Trophoblast cell (in vitro differentiated cells and primary cell): ENCODE measurements at regions not wholly inside any gene's neighbourhood (a gene's known extent, or its start where the extent isn't known, plus 50 kb on each side); places are given as distances from the start of the nearest gene placed in this dataset.
"Not testable (repeated sequence)": the region's sequence is repeated elsewhere in the genome, so short reads cannot be mapped to it uniquely, and the experiment has no call there.

ENCODE experiments used
- DNase-seq, 2 donors: peaks; one replicate each; pipeline ENCODE4 v3.0.0-alpha.2; 2016
- H2AFZ ChIP-seq: 2 replicates; pipeline ENCODE4 v1.6.1; 2013; ENCODE audit warnings: low read length, moderate library complexity, mild to moderate bottlenecking; ENCODE audit not compliant: insufficient read depth, poor library complexity
- H2AK5ac ChIP-seq: 2 replicates; pipeline ENCODE4 v1.6.1; 2013; ENCODE audit warnings: mild to moderate bottlenecking, low read length
- H2BK120ac ChIP-seq: 2 replicates; pipeline ENCODE4 v1.6.1; 2013; ENCODE audit warnings: low read length, mild to moderate bottlenecking, moderate library complexity; ENCODE audit not compliant: insufficient read depth, poor library complexity
- H2BK12ac ChIP-seq: 2 replicates; pipeline ENCODE4 v1.6.1; 2013; ENCODE audit warnings: mild to moderate bottlenecking, low read length, moderate library complexity
- H2BK5ac ChIP-seq: 2 replicates; pipeline ENCODE4 v1.6.1; 2013; ENCODE audit warnings: low read length, low read depth, moderate library complexity, mild to moderate bottlenecking; ENCODE audit not compliant: poor library complexity
- H3K14ac ChIP-seq: 2 replicates; pipeline ENCODE4 v1.6.1; 2013; ENCODE audit warnings: mild to moderate bottlenecking, low read length
- H3K18ac ChIP-seq: 2 replicates; pipeline ENCODE4 v1.6.1; 2013; ENCODE audit warnings: mild to moderate bottlenecking, low read length
- H3K23ac ChIP-seq: 2 replicates; pipeline ENCODE4 v1.6.1; 2013; ENCODE audit warnings: low read length
- H3K27ac ChIP-seq: 2 replicates; pipeline ENCODE4 v1.5.1; 2013; ENCODE audit warnings: low read depth, mild to moderate bottlenecking, inconsistent platforms, low read length, moderate library complexity
- H3K27me3 ChIP-seq: 2 replicates; pipeline ENCODE4 v1.6.1; 2013; ENCODE audit warnings: inconsistent platforms, mild to moderate bottlenecking, low read length, moderate library complexity; ENCODE audit not compliant: insufficient read depth
- H3K36me3 ChIP-seq, 2 experiments: 1 replicate in 1 of 2; 2 replicates in 1 of 2; pipeline ENCODE4 v1.6.1; 2013; ENCODE audit warnings: low read length in 2 of 2, mild to moderate bottlenecking in 2 of 2, moderate library complexity in 1 of 2; ENCODE audit not compliant: insufficient read depth in 2 of 2, control insufficient read depth in 1 of 2
- H3K4ac ChIP-seq: 2 replicates; pipeline ENCODE4 v1.6.1; 2013; ENCODE audit warnings: low read depth, mild to moderate bottlenecking, low read length, moderate library complexity
- H3K4me1 ChIP-seq, 2 experiments: 1 replicate in 1 of 2; 2 replicates in 1 of 2; pipeline ENCODE4 v1.6.1; 2013; ENCODE audit warnings: low read length in 2 of 2, mild to moderate bottlenecking in 2 of 2, moderate library complexity in 1 of 2; ENCODE audit not compliant: insufficient read depth in 2 of 2, control insufficient read depth in 1 of 2
- H3K4me2 ChIP-seq: 2 replicates; pipeline ENCODE4 v1.6.1; 2013; ENCODE audit warnings: inconsistent platforms, mild to moderate bottlenecking, low read length, moderate library complexity
- H3K4me3 ChIP-seq: 2 replicates; pipeline ENCODE4 v1.5.1; 2013; ENCODE audit warnings: mild to moderate bottlenecking, low read depth, low read length, inconsistent platforms
- H3K79me1 ChIP-seq: one replicate; pipeline ENCODE4 v1.6.1; 2013; ENCODE audit warnings: low read length
- H3K79me2 ChIP-seq: 2 replicates; pipeline ENCODE4 v1.6.1; 2013; ENCODE audit warnings: low read length, mild to moderate bottlenecking; ENCODE audit not compliant: control insufficient read depth, insufficient read depth, poor library complexity
- H3K9ac ChIP-seq: 2 replicates; pipeline ENCODE4 v1.6.1; 2013; ENCODE audit warnings: mild to moderate bottlenecking, low read length
- H3K9me3 ChIP-seq: 2 replicates; pipeline ENCODE4 v1.6.1; 2013; ENCODE audit warnings: low read depth, mild to moderate bottlenecking, control low read depth, inconsistent platforms, low read length; ENCODE audit not compliant: insufficient read depth
- H4K12ac ChIP-seq: 2 replicates; pipeline ENCODE4 v1.6.1; 2013; ENCODE audit warnings: low read depth, mild to moderate bottlenecking, low read length, moderate library complexity
- H4K8ac ChIP-seq: 2 replicates; pipeline ENCODE4 v1.6.1; 2013; ENCODE audit warnings: low read depth, mild to moderate bottlenecking, low read length, moderate library complexity
- H4K91ac ChIP-seq: one replicate; pipeline ENCODE4 v1.6.1; 2013; ENCODE audit warnings: low read depth, mild to moderate bottlenecking, low read length, moderate library complexity
- WGBS: extraction: QIAGEN DNeasy Blood & Tissue Kit; methylation state at CpG from one replicate; pipeline ENCODE4 v1.1.7; 2013; ENCODE audit warnings: missing lambda C conversion rate; ENCODE audit not compliant: insufficient read length, insufficient coverage; ENCODE audit errors: extremely low coverage; 5-methylcytosine and 5-hydroxymethylcytosine counted together

- Histone ChIP-seq H2AK5ac (peak overlapping the region; percentile 91), H3K4me1 (peaks cover 33 to 40% of the 10 kb centered on the region in 2 experiments), H2BK12ac (peak overlapping the region; percentile 93), H4K91ac (peak overlapping the region; percentile 96), H2AFZ (peak overlapping the region; percentile 41), H3K14ac (peak overlapping the region; percentile 81), H3K79me1 (peaks cover 59% of the 10 kb centered on the region), H2BK120ac (peak overlapping the region; percentile 89), H3K18ac (peak overlapping the region; percentile 66), H3K27ac (peak overlapping the region; percentile 94), H4K8ac (peak overlapping the region; percentile 82), H3K79me2 (peaks cover 15% of the 10 kb centered on the region), H3K4me3 (no peak overlapping the region), H3K9me3 (peaks cover 2% of the 10 kb centered on the region), H3K4ac (peak overlapping the region; percentile 75), H3K23ac (peak overlapping the region; percentile 43), H3K4me2 (no peak overlapping the region), H4K12ac (peak overlapping the region; percentile 45), H2BK5ac (peak overlapping the region; percentile 94), H3K9ac (no peak overlapping the region), H3K36me3 (no peaks in the 10 kb centered on the region), H3K27me3 (no peaks in the 10 kb centered on the region)
- DNase-seq, result no peak
- WGBS, result no CpG with 5 or more reads among the region's 9 CpGs
Measured at GRCh38 chr10:130935897-130936550, 375.5 kb downstream of the TCERG1L start.

- no CpG with 5 or more reads among the region's 5 CpGs for WGBS
- H3K27ac ChIP-seq, result peak overlapping the region; percentile 94
- peak overlapping the region; percentile 89 for H2BK120ac ChIP-seq
- H3K23ac ChIP-seq, result no peak overlapping the region
- H3K4me2 ChIP-seq, result no peak overlapping the region
- H3K4ac ChIP-seq, result no peak overlapping the region
- H3K18ac ChIP-seq, result no peak overlapping the region
- no peak overlapping the region for H3K9ac ChIP-seq
- peaks cover 56% of the 10 kb centered on the region for H3K79me1 ChIP-seq
- H3K36me3 ChIP-seq, result no peaks in the 10 kb centered on the region
- H4K91ac ChIP-seq, result peak overlapping the region; percentile 96
- H3K9me3 ChIP-seq, result peaks cover 2% of the 10 kb centered on the region
- peak overlapping the region; percentile 75 for H2BK5ac ChIP-seq
- peak overlapping the region; percentile 81 for H3K14ac ChIP-seq
- H3K27me3 ChIP-seq, result no peaks in the 10 kb centered on the region
- peaks cover 33 to 40% of the 10 kb centered on the region in 2 experiments for H3K4me1 ChIP-seq
- H2AFZ ChIP-seq, result no peak overlapping the region
- peaks cover 15% of the 10 kb centered on the region for H3K79me2 ChIP-seq
- H2AK5ac ChIP-seq, result no peak overlapping the region
- H4K12ac ChIP-seq, result no peak overlapping the region
- no peak overlapping the region for H3K4me3 ChIP-seq
- no peak overlapping the region for H2BK12ac ChIP-seq
- peak in 1 of 2 donors; percentile 34 for DNase-seq
- no peak overlapping the region for H4K8ac ChIP-seq
Measured at GRCh38 chr10:130936851-130937250, 374.7 kb downstream of the TCERG1L start.

- Histone ChIP-seq H2AFZ (no peak overlapping the region), H3K18ac (peak overlapping the region; percentile 60), H3K14ac (peak overlapping the region; percentile 22), H4K12ac (no peak overlapping the region), H3K36me3 (no peaks in the 10 kb centered on the region), H4K8ac (peak overlapping the region; percentile 72), H3K4ac (peak overlapping the region; percentile 13), H3K79me1 (peaks cover 50% of the 10 kb centered on the region), H2BK12ac (peak overlapping the region; percentile 66), H3K4me3 (no peak overlapping the region), H3K27me3 (no peaks in the 10 kb centered on the region), H3K9me3 (peaks cover 2% of the 10 kb centered on the region), H3K4me1 (peaks cover 34 to 40% of the 10 kb centered on the region in 2 experiments), H2BK120ac (peak overlapping the region; percentile 49), H3K9ac (no peak overlapping the region), H3K27ac (no peak overlapping the region), H2AK5ac (peak overlapping the region; percentile 25), H3K79me2 (peaks cover 15% of the 10 kb centered on the region), H2BK5ac (peak overlapping the region; percentile 75), H4K91ac (peak overlapping the region; percentile 75), H3K4me2 (no peak overlapping the region), H3K23ac (no peak overlapping the region)
- no peak for DNase-seq
- no CpG with 5 or more reads among the region's 11 CpGs for WGBS
Measured at GRCh38 chr10:130938051-130938450, 373.5 kb downstream of the TCERG1L start.

- not testable (repeated sequence) for H3K9ac ChIP-seq, H4K12ac ChIP-seq, H3K27me3 ChIP-seq, H3K79me2 ChIP-seq, H4K8ac ChIP-seq, H2BK5ac ChIP-seq, H3K4ac ChIP-seq, H3K4me3 ChIP-seq, H3K36me3 ChIP-seq, H2AK5ac ChIP-seq, H3K9me3 ChIP-seq, H3K23ac ChIP-seq, H3K27ac ChIP-seq, DNase-seq, H2AFZ ChIP-seq, H3K18ac ChIP-seq, H3K4me2 ChIP-seq
- Histone ChIP-seq H3K14ac (peak overlapping the region; percentile 32), H3K79me1 (peaks cover 42% of the 10 kb centered on the region), H2BK120ac (peak overlapping the region; percentile 56), H3K4me1 (peaks cover 25 to 33% of the 10 kb centered on the region in 2 experiments), H2BK12ac (peak overlapping the region; percentile 70), H4K91ac (peak overlapping the region; percentile 73)
- no CpG with 5 or more reads among the region's 7 CpGs for WGBS
Measured at GRCh38 chr10:130938891-130939290, 372.6 kb downstream of the TCERG1L start.
